ENCODE measurements at regions not wholly inside any gene's neighbourhood (a gene's known extent, or its start where the extent isn't known, plus 50 kb on each side); places are given as distances from the start of the nearest gene placed in this dataset.
"Not testable (repeated sequence)": the region's sequence is repeated elsewhere in the genome, so short reads cannot be mapped to it uniquely, and the experiment has no call there.

GRCh38 chr6:103001724-103002123 is 1608.2 kb downstream of the GRIK2 start:
- no peak for DNase-seq (ENCODE audit: extremely low read depth in 1 of 2, low read depth in 1 of 2)

- no peak for DNase-seq (ENCODE audit: extremely low read depth in 1 of 2, low read depth in 1 of 2)
Measured at GRCh38 chr6:103000688-103001087, 1607.2 kb downstream of the GRIK2 start.

GRCh38 chr6:102995491-102995890 is 1602.0 kb downstream of the GRIK2 start:
- no peak for DNase-seq (ENCODE audit: extremely low read depth in 1 of 2, low read depth in 1 of 2)

- DNase-seq (ENCODE audit: extremely low read depth in 1 of 2, low read depth in 1 of 2), result no peak
Measured at GRCh38 chr6:102994866-102995265, 1601.4 kb downstream of the GRIK2 start.

GRCh38 chr6:102986086-102986485 is 1592.6 kb downstream of the GRIK2 start:
- no peak for DNase-seq (ENCODE audit: extremely low read depth in 1 of 2, low read depth in 1 of 2)

- no peak for DNase-seq (ENCODE audit: extremely low read depth in 1 of 2, low read depth in 1 of 2)
Measured at GRCh38 chr6:102984357-102984756, 1590.8 kb downstream of the GRIK2 start.

- DNase-seq (ENCODE audit: extremely low read depth in 1 of 2, low read depth in 1 of 2), result no peak
Measured at GRCh38 chr6:102981490-102982015, 1588.0 kb downstream of the GRIK2 start.

- no peak for DNase-seq (ENCODE audit: extremely low read depth in 1 of 2, low read depth in 1 of 2)
Measured at GRCh38 chr6:102980951-102981350, 1587.4 kb downstream of the GRIK2 start.

GRCh38 chr6:102961902-102962301 is 1568.4 kb downstream of the GRIK2 start:
- no peak for DNase-seq (ENCODE audit: extremely low read depth in 1 of 2, low read depth in 1 of 2)

- no peak for DNase-seq (ENCODE audit: extremely low read depth in 1 of 2, low read depth in 1 of 2)
Measured at GRCh38 chr6:102950967-102951366, 1557.5 kb downstream of the GRIK2 start.

- DNase-seq (ENCODE audit: extremely low read depth in 1 of 2, low read depth in 1 of 2), result no peak
Measured at GRCh38 chr6:102944475-102944874, 1551.0 kb downstream of the GRIK2 start.

- no peak for DNase-seq (ENCODE audit: extremely low read depth in 1 of 2, low read depth in 1 of 2)
Measured at GRCh38 chr6:102942206-102942605, 1548.7 kb downstream of the GRIK2 start.

- no peak for DNase-seq (ENCODE audit: extremely low read depth in 1 of 2, low read depth in 1 of 2)
Measured at GRCh38 chr6:102936959-102937358, 1543.5 kb downstream of the GRIK2 start.

GRCh38 chr6:102928109-102928508 is 1534.6 kb downstream of the GRIK2 start:
- no peak for DNase-seq (ENCODE audit: extremely low read depth in 1 of 2, low read depth in 1 of 2)

GRCh38 chr6:102918161-102918560 is 1524.7 kb downstream of the GRIK2 start:
- DNase-seq (ENCODE audit: extremely low read depth in 1 of 2, low read depth in 1 of 2), result no peak

- DNase-seq (ENCODE audit: extremely low read depth in 1 of 2, low read depth in 1 of 2), result no peak
Measured at GRCh38 chr6:102911571-102911970, 1518.1 kb downstream of the GRIK2 start.

GRCh38 chr6:102910701-102911139 is 1517.2 kb downstream of the GRIK2 start:
- not testable (repeated sequence) for DNase-seq (ENCODE audit: extremely low read depth in 1 of 2, low read depth in 1 of 2)

GRCh38 chr6:102907181-102907580 is 1513.7 kb downstream of the GRIK2 start:
- no peak for DNase-seq (ENCODE audit: extremely low read depth in 1 of 2, low read depth in 1 of 2)

- DNase-seq (ENCODE audit: extremely low read depth in 1 of 2, low read depth in 1 of 2), result no peak
Measured at GRCh38 chr6:102902471-102902870, 1509.0 kb downstream of the GRIK2 start.

GRCh38 chr6:102895683-102896082 is 1502.2 kb downstream of the GRIK2 start:
- no peak for DNase-seq (ENCODE audit: extremely low read depth in 1 of 2, low read depth in 1 of 2)

GRCh38 chr6:102885165-102885564 is 1491.7 kb downstream of the GRIK2 start:
- DNase-seq (ENCODE audit: extremely low read depth in 1 of 2, low read depth in 1 of 2), result no peak

- DNase-seq (ENCODE audit: extremely low read depth in 1 of 2, low read depth in 1 of 2), result no peak
Measured at GRCh38 chr6:102853249-102853955, 1459.9 kb downstream of the GRIK2 start.

- no peak for DNase-seq (ENCODE audit: extremely low read depth in 1 of 2, low read depth in 1 of 2)
Measured at GRCh38 chr6:102848796-102849195, 1455.3 kb downstream of the GRIK2 start.

Measured in stimulated activated CD8-positive, alpha-beta memory T cell treated with anti-CD3 and anti-CD28 coated beads, Interleukin-7, amount 100 ng/mL, for 48 hours (primary cell).